HUES48 (cell line): ENCODE measurements at regions not wholly inside any gene's neighbourhood (a gene's known extent, or its start where the extent isn't known, plus 50 kb on each side); places are given as distances from the start of the nearest gene placed in this dataset.
"Not testable (repeated sequence)": the region's sequence is repeated elsewhere in the genome, so short reads cannot be mapped to it uniquely, and the experiment has no call there.

ENCODE experiments used
- H3K27ac ChIP-seq: one replicate; pipeline ENCODE4 v1.7.0; 2013; ENCODE audit warnings: low read depth, low read length, inconsistent platforms
- H3K27me3 ChIP-seq: 2 replicates; pipeline ENCODE4 v1.6.1; 2013; ENCODE audit warnings: mild to moderate bottlenecking, low read length; ENCODE audit not compliant: control insufficient read depth, insufficient read depth
- H3K36me3 ChIP-seq: 2 replicates; pipeline ENCODE4 v1.6.1; 2013; ENCODE audit warnings: low read length; ENCODE audit not compliant: control insufficient read depth, insufficient read depth
- H3K4me1 ChIP-seq: 2 replicates; pipeline ENCODE4 v1.6.1; 2013; ENCODE audit warnings: mild to moderate bottlenecking, low read length; ENCODE audit not compliant: control insufficient read depth, insufficient read depth
- H3K4me3 ChIP-seq: 2 replicates; pipeline ENCODE4 v1.5.1; 2013; ENCODE audit warnings: mild to moderate bottlenecking, low read depth, low read length
- H3K9ac ChIP-seq: 2 replicates; pipeline ENCODE4 v1.6.1; 2013; ENCODE audit warnings: mild to moderate bottlenecking, low read depth, low read length, moderate library complexity
- H3K9me3 ChIP-seq: 2 replicates; pipeline ENCODE4 v1.6.1; 2013; ENCODE audit warnings: low read length; ENCODE audit not compliant: control insufficient read depth, insufficient read depth

DNA sequence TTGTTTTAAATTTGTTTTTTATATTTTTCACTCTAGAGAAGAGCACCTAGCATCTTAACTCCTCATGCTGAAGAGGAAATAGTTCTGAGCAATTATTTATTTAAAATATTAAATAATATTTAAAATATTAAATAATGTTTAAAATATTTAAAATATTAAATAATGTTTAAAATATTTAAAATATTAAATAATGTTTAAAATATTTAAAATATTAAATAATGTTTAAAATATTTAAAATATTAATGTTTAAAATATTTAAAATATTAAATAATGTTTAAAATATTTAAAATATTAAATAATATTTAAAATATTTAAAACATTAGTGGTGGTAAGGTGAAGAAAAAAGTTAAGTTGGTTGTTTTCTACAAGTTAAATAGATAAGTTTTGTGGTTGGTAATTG is 147.6 kb upstream of the FERMT1 start:
- not testable (repeated sequence) for H3K36me3 ChIP-seq, H3K27ac ChIP-seq, H3K9me3 ChIP-seq, H3K9ac ChIP-seq, H3K4me1 ChIP-seq, H3K4me3 ChIP-seq, H3K27me3 ChIP-seq

DNA sequence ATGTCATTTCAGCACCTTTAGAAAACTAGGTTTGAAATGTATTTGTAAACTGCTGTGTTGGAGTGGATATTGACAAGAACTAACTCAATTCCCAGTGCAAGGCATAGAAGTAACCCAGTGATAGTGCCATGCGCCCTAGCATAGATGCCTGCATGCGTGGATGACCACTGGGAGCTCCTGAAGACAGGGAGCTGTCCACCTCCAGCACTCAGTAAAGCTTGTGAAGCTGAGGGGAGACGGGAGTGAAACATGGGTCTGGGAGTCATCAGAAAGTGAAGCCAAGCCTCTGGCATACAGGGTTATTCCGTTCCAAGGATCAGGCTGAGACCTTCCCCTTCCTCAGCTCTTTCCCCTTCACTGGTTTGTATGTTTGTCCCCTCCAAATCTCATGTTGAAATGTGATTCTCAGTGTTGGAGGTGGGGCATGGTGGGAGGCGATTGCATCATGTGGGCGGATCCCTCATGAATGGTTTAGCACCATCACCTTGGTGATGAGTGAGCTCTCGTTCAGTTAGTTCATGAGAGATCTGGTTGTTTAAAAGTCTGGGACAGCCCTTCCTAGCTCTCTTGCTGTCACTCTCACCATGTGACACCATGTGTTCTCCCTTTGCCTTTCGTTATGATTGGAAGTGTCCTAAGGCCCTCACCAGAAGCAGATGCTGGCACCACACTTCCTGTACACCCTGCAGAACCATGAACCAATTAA is 146.5 kb upstream of the FERMT1 start:
- Histone ChIP-seq H3K4me1 (0 out of 2 replicates have a peak, but pooled peaks cover 6% of the 10 kb centered on the region), H3K9me3 (no peaks in the 10 kb centered on the region), H3K9ac (no peak overlapping the region), H3K36me3 (no peaks in the 10 kb centered on the region), H3K4me3 (no peak overlapping the region), H3K27ac (no peak overlapping the region), H3K27me3 (no peaks in the 10 kb centered on the region)

DNA sequence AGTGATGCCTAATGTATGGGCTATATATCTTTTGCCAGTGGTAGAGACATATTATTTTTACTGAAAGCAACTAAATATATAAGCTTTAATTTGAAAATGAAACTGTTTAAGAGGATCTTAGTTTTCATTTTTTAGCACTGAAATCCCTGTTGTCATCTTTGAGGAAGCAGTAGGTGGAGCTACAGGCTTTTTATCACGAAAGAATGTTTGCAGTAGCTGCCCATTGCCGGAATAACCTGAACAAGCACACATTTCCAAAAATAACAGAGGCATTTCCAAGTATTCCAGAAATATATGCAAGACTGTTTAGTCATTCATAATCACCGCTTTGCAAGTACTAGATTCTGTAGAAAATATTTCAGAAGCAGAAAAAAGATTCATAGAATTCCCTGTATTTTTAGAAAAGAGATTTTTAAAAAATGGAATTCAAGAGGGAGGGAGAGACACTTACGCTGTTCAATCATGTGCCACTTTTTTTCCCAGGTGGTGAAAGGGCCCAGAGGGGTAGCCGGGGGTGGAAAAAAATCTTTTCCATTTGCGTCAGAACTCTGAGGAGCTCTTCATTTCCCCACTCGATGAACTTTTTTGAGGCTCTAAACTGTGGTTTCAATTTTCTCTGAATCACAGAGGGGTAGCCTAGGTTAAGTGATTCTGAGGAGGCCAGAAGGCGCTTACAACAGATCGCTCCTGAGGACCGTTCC is 142.5 kb upstream of the FERMT1 start:
- 0 out of 2 replicates have a peak, but pooled peaks cover 6% of the 10 kb centered on the region for H3K4me1 ChIP-seq
- H3K9me3 ChIP-seq: no peaks in the 10 kb centered on the region
- no peak overlapping the region for H3K27ac ChIP-seq
- H3K4me3 ChIP-seq: no peak overlapping the region
- no peaks in the 10 kb centered on the region for H3K36me3 ChIP-seq
- H3K9ac ChIP-seq: no peak overlapping the region
- H3K27me3 ChIP-seq: no peaks in the 10 kb centered on the region

DNA sequence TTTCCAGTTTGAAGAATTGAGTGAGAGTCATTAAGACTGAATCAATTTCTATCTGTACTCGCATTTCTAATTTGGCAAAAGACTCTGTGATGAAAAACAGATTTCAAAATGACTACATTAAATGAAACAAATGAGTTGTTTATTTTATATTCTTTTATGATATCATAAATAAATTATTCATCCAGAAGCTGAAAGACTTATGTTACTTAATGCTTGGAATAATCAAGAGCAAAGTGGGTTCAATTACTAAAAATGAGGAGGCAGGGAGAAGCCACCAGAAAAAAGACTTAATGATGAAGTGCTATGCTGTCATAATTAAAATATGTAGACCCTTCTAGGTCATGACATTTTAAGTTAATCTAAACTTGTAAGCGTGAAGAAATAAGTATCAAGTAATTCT is 130.6 kb upstream of the FERMT1 start:
- Histone ChIP-seq H3K9me3 (no peaks in the 10 kb centered on the region), H3K4me3 (no peak overlapping the region), H3K36me3 (no peaks in the 10 kb centered on the region), H3K27me3 (no peaks in the 10 kb centered on the region), H3K4me1 (no peaks in the 10 kb centered on the region), H3K9ac (no peak overlapping the region), H3K27ac (no peak overlapping the region)

DNA sequence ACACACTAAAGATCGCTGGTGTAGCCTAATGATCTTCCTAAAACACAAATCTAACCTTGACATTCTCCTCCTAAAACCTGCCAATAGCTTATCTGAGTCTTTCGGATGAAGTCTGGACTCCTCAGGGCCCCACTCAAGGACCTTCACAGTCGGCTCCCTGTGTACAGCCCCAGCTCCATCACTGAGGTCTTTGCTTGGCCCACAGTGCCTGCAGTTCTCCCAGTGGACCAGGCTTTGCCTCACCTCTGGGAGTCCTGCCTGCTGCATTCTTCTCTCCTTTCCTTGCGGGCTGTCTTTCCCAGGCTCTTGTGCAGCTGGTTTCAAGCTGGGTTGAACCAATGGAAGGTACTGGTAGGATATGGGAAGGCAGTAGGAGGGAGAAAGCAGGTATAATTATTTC is 122.6 kb upstream of the FERMT1 start:
- no peaks in the 10 kb centered on the region for H3K4me1 ChIP-seq
- H3K4me3 ChIP-seq: no peak overlapping the region
- H3K36me3 ChIP-seq: no peaks in the 10 kb centered on the region
- no peaks in the 10 kb centered on the region for H3K27me3 ChIP-seq
- no peak overlapping the region for H3K27ac ChIP-seq
- no peaks in the 10 kb centered on the region for H3K9me3 ChIP-seq
- H3K9ac ChIP-seq: no peak overlapping the region

DNA sequence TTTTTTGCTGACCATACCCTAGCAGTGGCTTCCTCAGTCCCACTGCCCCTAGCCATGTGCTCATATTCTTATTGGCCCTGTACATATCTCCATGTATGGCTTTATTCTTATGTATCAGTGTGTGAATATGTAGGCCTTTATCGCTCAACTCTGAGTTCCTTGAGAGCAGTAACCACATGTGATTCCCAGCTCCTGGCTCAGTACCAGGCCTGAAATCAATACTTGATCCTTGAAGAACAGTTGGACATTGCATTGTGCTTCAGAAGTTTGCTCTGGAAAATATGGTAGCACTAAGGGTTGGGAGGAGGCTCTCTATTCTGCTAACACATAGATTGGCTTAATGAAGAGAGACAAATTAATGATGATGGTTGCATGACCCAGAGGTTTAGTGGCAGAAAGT is 118.8 kb upstream of the FERMT1 start:
- no peaks in the 10 kb centered on the region for H3K9me3 ChIP-seq
- H3K27ac ChIP-seq: no peak overlapping the region
- H3K27me3 ChIP-seq: no peaks in the 10 kb centered on the region
- no peak overlapping the region for H3K9ac ChIP-seq
- no peaks in the 10 kb centered on the region for H3K4me1 ChIP-seq
- no peak overlapping the region for H3K4me3 ChIP-seq
- H3K36me3 ChIP-seq: no peaks in the 10 kb centered on the region

DNA sequence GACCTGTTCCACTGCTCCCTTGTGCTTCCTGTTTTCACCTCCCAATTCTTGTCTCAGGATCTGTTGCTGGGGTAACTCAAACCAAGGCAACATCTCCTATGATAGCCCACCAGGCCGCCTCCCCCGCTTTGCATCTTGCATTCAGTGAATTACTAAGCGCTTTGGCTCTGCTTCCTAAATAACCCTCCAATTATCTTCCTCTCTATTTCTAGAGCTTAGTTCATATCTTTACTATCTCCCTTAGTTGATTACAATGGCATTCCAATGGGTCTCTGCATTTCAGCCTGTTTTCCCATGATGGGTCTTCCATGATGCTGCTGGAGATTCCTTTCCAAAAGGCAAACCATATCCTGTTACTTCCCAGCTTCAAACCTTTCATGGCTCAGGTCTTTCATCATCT is 117.2 kb upstream of the FERMT1 start:
- no peaks in the 10 kb centered on the region for H3K27me3 ChIP-seq

DNA sequence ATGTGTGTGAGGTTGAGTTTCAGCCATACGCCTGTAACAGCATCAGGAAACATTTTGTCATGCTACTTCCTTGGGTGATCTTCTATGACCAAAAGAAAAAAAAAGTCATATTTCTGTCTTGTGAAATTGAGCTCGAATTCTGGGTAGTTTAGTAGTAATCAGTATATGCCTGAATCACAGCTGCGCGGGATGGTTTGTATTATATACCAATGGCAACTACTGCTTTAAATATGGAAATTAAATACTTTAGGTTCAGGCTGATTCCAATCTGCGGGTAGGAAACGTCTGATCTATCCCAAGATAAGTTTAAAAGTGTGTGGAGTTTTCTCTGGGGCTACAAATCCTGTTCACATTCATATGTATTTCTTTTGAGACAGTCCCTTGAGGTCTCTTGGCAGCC is 115.6 kb upstream of the FERMT1 start:
- no peak overlapping the region for H3K27ac ChIP-seq
- H3K4me3 ChIP-seq: no peak overlapping the region
- no peaks in the 10 kb centered on the region for H3K27me3 ChIP-seq
- no peaks in the 10 kb centered on the region for H3K9me3 ChIP-seq
- no peaks in the 10 kb centered on the region for H3K36me3 ChIP-seq
- H3K9ac ChIP-seq: no peak overlapping the region
- H3K4me1 ChIP-seq: no peaks in the 10 kb centered on the region

More for the DNA sequence above, 117.2 kb upstream of the FERMT1 start:
- H3K9ac ChIP-seq: no peak overlapping the region
- no peaks in the 10 kb centered on the region for H3K4me1 ChIP-seq
- H3K27ac ChIP-seq: no peak overlapping the region
- no peaks in the 10 kb centered on the region for H3K36me3 ChIP-seq
- H3K4me3 ChIP-seq: no peak overlapping the region
- H3K9me3 ChIP-seq: no peaks in the 10 kb centered on the region

DNA sequence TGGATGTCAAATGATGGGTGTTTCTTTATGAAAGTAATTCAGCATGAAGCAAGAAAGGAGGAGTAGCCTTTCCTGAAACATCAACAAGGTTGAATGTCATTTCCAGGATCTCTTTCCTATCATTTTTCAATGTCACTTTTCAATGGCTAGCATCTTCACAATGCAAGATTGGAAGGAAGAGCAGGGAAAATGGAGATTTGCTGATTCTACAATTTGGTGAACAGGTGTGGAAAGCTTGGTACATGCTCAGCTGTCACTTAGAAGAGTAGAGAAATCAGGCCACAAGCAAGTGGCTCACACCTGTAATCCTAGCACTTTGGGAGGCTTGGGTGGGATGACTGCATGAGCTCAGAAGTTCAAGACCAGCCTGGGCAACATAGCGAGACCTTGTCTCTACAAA is 112.7 kb upstream of the FERMT1 start:
- Histone ChIP-seq H3K36me3 (no peaks in the 10 kb centered on the region), H3K9ac (no peak overlapping the region), H3K9me3 (no peaks in the 10 kb centered on the region), H3K27ac (no peak overlapping the region), H3K4me1 (no peaks in the 10 kb centered on the region), H3K27me3 (no peaks in the 10 kb centered on the region), H3K4me3 (no peak overlapping the region)

DNA sequence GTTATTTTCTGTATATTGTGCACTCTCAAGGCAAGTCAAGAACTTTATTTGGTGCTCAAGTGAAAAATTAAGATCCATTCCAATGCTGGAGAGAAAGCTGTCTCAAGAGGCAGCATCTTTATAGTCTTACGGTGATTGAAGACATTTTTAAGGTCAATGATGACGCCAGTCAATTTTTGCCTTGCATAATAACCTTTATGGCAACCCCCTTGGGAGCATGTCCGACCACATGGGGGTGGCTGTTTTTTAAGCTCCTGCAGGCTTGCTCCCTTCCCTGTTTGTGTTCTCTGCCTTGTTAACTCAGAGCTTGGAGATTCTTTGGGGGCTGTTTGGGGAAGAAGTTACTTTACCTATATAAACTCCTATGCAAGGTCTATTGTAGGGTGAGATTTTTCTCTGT is 109.6 kb upstream of the FERMT1 start:
- Histone ChIP-seq H3K9me3 (no peaks in the 10 kb centered on the region), H3K27me3 (no peaks in the 10 kb centered on the region), H3K4me1 (no peaks in the 10 kb centered on the region), H3K4me3 (no peak overlapping the region), H3K27ac (no peak overlapping the region), H3K9ac (no peak overlapping the region), H3K36me3 (no peaks in the 10 kb centered on the region)

DNA sequence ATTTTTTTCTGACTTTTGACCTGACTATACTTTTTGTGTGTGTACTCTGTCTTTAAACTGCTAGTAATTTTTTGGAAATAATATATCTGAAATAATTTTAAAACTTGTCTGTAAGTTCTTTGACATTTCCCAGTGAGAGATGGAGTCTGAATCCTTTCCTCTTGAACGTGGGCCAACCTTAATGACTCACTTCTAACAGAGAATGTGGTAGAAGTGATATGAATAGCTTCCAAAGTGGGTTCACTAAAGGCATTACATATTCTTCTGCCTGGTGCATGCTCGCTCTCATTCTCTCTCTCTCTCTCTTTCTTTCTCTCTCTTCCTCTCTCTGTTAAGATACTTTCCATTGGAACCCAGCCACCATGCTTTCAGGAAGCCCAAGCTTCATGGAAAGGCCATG is 108.7 kb upstream of the FERMT1 start:
- H3K36me3 ChIP-seq: no peaks in the 10 kb centered on the region
- no peaks in the 10 kb centered on the region for H3K27me3 ChIP-seq
- H3K9me3 ChIP-seq: no peaks in the 10 kb centered on the region
- no peak overlapping the region for H3K27ac ChIP-seq
- no peak overlapping the region for H3K9ac ChIP-seq
- no peaks in the 10 kb centered on the region for H3K4me1 ChIP-seq
- H3K4me3 ChIP-seq: no peak overlapping the region
